ENCODE measurements at regions not wholly inside any gene's neighbourhood (a gene's known extent, or its start where the extent isn't known, plus 50 kb on each side); places are given as distances from the start of the nearest gene placed in this dataset.

DNA sequence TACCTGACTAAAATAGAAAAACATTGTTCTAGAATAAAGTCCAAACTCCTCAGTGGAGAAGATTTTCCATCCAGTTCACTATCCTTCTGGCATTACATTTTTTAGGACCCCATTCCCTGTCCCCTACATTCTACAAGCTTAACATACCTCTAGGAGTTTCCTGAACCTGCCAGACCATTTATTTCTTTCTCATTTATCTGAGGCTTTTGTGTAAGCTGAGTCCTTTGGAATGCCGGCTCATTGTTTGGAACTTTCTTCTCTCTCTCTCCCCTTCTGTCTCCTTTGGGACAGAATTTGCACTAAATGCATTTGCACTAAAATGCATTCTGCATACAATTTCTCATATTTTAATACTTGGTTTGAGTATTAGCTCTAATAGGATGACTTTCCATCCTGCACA is 393.0 kb upstream of the ANO3 start:
- no peaks in the 10 kb centered on the region for H3K79me2 ChIP-seq (ENCODE audit: insufficient read depth)
- H2AFZ ChIP-seq (ENCODE audit: low read depth): no peak overlapping the region
- H3K4me2 ChIP-seq: no peak overlapping the region
- WGBS (ENCODE audit: low lambda C conversion rate): 65% methylated on average over 1 of the region's 1 CpG
- CTCF ChIA-PET: no interaction called here
- H3F3A ChIP-seq (replicated peaks; ENCODE audit: insufficient read depth): no peaks in the 10 kb centered on the region
- H4K20me1 ChIP-seq (ENCODE audit: insufficient read depth): no peaks in the 10 kb centered on the region
- no peak overlapping the region for H3K4me3 ChIP-seq (ENCODE audit: low read depth in 2 of 2, low read length in 1 of 2)
- no peaks in the 10 kb centered on the region for H3K27me3 ChIP-seq (ENCODE audit: insufficient read depth)
- H3K36me3 ChIP-seq (replicated peaks in 1 of 2; ENCODE audit: control insufficient read depth in 1 of 2, insufficient read depth in 2 of 2, low read length in 1 of 2): no peaks in the 10 kb centered on the region
- H3K9me2 ChIP-seq: no peaks in the 10 kb centered on the region
- no peak overlapping the region for H3K9ac ChIP-seq
- H3K27ac ChIP-seq (ENCODE audit: low read depth in 2 of 2, low read length in 1 of 2): no peak overlapping the region
- H3K4me1 ChIP-seq (ENCODE audit: control insufficient read depth in 1 of 2, insufficient read depth in 2 of 2, low read depth in 1 of 2, low read length in 1 of 2): peaks cover 0 to 1% of the 10 kb centered on the region in 2 experiments; a peak in 1 of 4 replicates
- POLR2A ChIA-PET: no interaction called here
- TF ChIP-seq CHD2 (IDR thresholded peaks at IDR 0.05; ENCODE audit: low read length, partially characterized antibody): no peak
- no peak for TF ChIP-seq FOSL2 (IDR thresholded peaks at IDR 0.05; ENCODE audit: borderline replicate concordance, low read depth)
- TF ChIP-seq RAD21 (IDR thresholded peaks at IDR 0.05; ENCODE audit: low read length): no peak
- TF ChIP-seq JUND (IDR thresholded peaks at IDR 0.05): no peak
- TF ChIP-seq RFX5 (IDR thresholded peaks at IDR 0.05; ENCODE audit: low read length): no peak
- no peak for TF ChIP-seq SMC3 (IDR thresholded peaks at IDR 0.05; ENCODE audit: low read depth, low read length)
- TF ChIP-seq, protein P1, sequence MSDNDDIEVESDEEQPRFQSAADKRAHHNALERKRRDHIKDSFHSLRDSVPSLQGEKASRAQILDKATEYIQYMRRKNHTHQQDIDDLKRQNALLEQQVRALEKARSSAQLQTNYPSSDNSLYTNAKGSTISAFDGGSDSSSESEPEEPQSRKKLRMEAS (IDR thresholded peaks at IDR 0.05; ENCODE audit: low read depth): no peak
- no peak for DNase-seq
- H3K9me3 ChIP-seq: no peaks in the 10 kb centered on the region

DNA sequence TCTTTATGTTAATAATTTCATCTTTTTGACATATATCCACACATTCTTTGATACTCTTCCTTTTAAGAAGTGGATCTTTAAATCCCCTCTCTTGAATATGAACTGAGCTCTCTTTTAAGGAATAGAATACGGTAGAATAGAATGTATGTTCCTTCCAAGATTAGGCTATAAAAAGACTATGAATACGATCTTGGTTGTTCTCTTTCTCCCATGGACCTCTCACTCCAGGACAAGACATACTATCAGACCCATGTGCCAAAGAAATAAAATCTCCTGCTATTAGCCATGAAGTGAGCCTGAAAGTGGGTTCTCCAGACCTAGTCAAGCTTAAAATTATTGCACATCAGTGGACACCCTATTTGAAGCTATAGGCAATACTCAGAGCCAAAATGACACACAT is 392.2 kb upstream of the ANO3 start:
- H3K4me1 ChIP-seq (ENCODE audit: control insufficient read depth in 1 of 2, insufficient read depth in 2 of 2, low read depth in 1 of 2, low read length in 1 of 2): peaks cover 0 to 7% of the 10 kb centered on the region in 2 experiments; a peak in 1 of 4 replicates
- 63% methylated on average over 2 of the region's 2 CpGs for WGBS (ENCODE audit: low lambda C conversion rate)
- H2AFZ ChIP-seq (ENCODE audit: low read depth): no peak overlapping the region
- H3K9me3 ChIP-seq: no peaks in the 10 kb centered on the region
- no peak overlapping the region for H3K27ac ChIP-seq (ENCODE audit: low read depth in 2 of 2, low read length in 1 of 2)
- no peaks in the 10 kb centered on the region for H3K27me3 ChIP-seq (ENCODE audit: insufficient read depth)
- H4K20me1 ChIP-seq (ENCODE audit: insufficient read depth): no peaks in the 10 kb centered on the region
- H3K4me3 ChIP-seq (ENCODE audit: low read depth in 2 of 2, low read length in 1 of 2): no peak overlapping the region
- no peak for DNase-seq
- no peak overlapping the region for H3K4me2 ChIP-seq
- H3K9ac ChIP-seq: no peak overlapping the region
- ChIA-PET POLR2A (no interaction called here), CTCF (no interaction called here)
- H3K36me3 ChIP-seq (replicated peaks in 1 of 2; ENCODE audit: control insufficient read depth in 1 of 2, insufficient read depth in 2 of 2, low read length in 1 of 2): no peaks in the 10 kb centered on the region
- no peaks in the 10 kb centered on the region for H3F3A ChIP-seq (replicated peaks; ENCODE audit: insufficient read depth)
- no peaks in the 10 kb centered on the region for H3K9me2 ChIP-seq
- no peaks in the 10 kb centered on the region for H3K79me2 ChIP-seq (ENCODE audit: insufficient read depth)
- no peak for TF ChIP-seq GATA2 (CRISPR knock-in tag; IDR thresholded peaks at IDR 0.05)
- TF ChIP-seq SMC3 (IDR thresholded peaks at IDR 0.05; ENCODE audit: low read depth, low read length): no peak
- TF ChIP-seq, protein P2, sequence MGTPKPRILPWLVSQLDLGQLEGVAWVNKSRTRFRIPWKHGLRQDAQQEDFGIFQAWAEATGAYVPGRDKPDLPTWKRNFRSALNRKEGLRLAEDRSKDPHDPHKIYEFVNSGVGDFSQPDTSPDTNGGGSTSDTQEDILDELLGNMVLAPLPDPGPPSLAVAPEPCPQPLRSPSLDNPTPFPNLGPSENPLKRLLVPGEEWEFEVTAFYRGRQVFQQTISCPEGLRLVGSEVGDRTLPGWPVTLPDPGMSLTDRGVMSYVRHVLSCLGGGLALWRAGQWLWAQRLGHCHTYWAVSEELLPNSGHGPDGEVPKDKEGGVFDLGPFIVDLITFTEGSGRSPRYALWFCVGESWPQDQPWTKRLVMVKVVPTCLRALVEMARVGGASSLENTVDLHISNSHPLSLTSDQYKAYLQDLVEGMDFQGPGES (IDR thresholded peaks at IDR 0.05; ENCODE audit: low read depth, low read length): no peak
- no peak for TF ChIP-seq SIN3A (IDR thresholded peaks at IDR 0.05; ENCODE audit: borderline replicate concordance, low read depth, low read length)
- no peak for TF ChIP-seq FOSL2 (IDR thresholded peaks at IDR 0.05; ENCODE audit: borderline replicate concordance, low read depth)
- no peak for TF ChIP-seq YY1 (IDR thresholded peaks at IDR 0.05; ENCODE audit: low read depth)
- TF ChIP-seq, protein P3, sequence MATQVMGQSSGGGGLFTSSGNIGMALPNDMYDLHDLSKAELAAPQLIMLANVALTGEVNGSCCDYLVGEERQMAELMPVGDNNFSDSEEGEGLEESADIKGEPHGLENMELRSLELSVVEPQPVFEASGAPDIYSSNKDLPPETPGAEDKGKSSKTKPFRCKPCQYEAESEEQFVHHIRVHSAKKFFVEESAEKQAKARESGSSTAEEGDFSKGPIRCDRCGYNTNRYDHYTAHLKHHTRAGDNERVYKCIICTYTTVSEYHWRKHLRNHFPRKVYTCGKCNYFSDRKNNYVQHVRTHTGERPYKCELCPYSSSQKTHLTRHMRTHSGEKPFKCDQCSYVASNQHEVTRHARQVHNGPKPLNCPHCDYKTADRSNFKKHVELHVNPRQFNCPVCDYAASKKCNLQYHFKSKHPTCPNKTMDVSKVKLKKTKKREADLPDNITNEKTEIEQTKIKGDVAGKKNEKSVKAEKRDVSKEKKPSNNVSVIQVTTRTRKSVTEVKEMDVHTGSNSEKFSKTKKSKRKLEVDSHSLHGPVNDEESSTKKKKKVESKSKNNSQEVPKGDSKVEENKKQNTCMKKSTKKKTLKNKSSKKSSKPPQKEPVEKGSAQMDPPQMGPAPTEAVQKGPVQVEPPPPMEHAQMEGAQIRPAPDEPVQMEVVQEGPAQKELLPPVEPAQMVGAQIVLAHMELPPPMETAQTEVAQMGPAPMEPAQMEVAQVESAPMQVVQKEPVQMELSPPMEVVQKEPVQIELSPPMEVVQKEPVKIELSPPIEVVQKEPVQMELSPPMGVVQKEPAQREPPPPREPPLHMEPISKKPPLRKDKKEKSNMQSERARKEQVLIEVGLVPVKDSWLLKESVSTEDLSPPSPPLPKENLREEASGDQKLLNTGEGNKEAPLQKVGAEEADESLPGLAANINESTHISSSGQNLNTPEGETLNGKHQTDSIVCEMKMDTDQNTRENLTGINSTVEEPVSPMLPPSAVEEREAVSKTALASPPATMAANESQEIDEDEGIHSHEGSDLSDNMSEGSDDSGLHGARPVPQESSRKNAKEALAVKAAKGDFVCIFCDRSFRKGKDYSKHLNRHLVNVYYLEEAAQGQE (IDR thresholded peaks at IDR 0.05; ENCODE audit: low read depth, low read length): no peak
- TF ChIP-seq, protein P4, sequence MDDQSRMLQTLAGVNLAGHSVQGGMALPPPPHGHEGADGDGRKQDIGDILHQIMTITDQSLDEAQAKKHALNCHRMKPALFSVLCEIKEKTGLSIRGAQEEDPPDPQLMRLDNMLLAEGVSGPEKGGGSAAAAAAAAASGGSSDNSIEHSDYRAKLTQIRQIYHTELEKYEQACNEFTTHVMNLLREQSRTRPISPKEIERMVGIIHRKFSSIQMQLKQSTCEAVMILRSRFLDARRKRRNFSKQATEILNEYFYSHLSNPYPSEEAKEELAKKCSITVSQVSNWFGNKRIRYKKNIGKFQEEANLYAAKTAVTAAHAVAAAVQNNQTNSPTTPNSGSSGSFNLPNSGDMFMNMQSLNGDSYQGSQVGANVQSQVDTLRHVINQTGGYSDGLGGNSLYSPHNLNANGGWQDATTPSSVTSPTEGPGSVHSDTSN (IDR thresholded peaks at IDR 0.05): no peak
- TF ChIP-seq NRF1 (IDR thresholded peaks at IDR 0.05; ENCODE audit: low read depth, low read length): no peak
- TF ChIP-seq TEAD4 (IDR thresholded peaks at IDR 0.05; ENCODE audit: borderline replicate concordance, insufficient read depth): no peak
- TF ChIP-seq RCOR1 (IDR thresholded peaks at IDR 0.05; ENCODE audit: low read length): no peak
- TF ChIP-seq RXRA (IDR thresholded peaks at IDR 0.05; ENCODE audit: borderline replicate concordance, low read depth): no peak
- TF ChIP-seq, protein P5, sequence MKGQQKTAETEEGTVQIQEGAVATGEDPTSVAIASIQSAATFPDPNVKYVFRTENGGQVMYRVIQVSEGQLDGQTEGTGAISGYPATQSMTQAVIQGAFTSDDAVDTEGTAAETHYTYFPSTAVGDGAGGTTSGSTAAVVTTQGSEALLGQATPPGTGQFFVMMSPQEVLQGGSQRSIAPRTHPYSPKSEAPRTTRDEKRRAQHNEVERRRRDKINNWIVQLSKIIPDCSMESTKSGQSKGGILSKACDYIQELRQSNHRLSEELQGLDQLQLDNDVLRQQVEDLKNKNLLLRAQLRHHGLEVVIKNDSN (IDR thresholded peaks at IDR 0.05; ENCODE audit: borderline replicate concordance, low read depth): no peak
- TF ChIP-seq, protein P1 (IDR thresholded peaks at IDR 0.05; ENCODE audit: low read depth): no peak

Data from SK-N-SH (cell line).